GM19238 (cell line): ENCODE measurements at regions not wholly inside any gene's neighbourhood (a gene's known extent, or its start where the extent isn't known, plus 50 kb on each side); places are given as distances from the start of the nearest gene placed in this dataset.

Experiments used
- DNase-seq: peaks from one replicate; pipeline ENCODE4 v3.0.0; 2011; ENCODE audit warnings: low spot score; ENCODE audit not compliant: insufficient read length

DNA sequence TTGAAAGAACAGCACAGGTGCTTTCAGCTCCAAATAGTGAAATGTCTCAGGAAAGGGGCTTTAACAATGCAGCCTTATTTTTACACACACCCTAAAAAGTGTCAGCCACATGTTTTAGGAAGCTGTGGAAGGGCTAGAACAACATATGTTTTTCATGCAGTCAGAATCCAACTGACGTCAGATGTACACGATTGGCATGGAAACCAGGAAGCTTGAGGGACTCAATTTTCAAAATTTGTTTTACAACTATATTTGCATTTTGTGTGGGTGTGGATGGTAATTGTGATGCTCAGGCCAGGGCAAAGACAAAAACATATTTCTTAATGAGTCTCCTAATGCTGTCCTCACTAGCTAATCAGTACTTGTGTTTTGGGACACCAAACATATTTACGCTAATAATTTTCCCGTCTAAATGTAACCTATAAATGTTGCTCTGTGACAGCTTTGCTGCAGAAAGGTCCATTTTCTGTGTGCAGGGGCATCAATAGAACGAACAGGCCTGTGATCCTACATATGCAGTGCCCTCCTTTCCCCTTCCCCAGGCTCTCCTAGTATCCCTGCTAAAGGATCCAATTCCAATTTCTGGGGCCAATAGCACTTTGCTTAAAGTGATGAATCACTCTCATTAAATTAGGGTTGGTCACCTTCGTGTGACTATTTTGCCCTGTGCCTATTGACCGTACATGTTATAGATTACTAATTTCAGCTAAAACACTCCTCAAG, 434.0 kb upstream of the CDH5 start:
- no peak for DNase-seq

DNA sequence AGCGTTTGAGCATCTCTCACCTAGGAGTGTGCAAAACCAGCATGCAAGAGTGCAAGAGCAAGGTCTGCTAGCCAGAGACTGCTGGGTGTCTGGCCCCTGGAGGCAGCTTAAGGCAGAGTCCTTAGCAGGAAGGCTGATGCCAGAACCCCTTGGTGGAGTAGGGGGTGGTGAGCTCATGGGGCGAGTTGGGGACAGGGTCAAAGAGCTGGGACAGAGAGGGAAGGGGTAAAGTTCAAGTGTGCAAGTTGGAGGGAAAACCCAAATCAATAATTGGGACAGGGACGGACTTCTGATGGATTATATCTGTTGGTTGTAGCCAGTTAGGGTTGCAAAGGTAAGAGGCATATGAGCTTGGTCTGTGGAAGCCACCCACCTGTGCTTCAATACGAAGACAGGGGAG, 443.6 kb upstream of the CDH5 start:
- no peak for DNase-seq

DNA sequence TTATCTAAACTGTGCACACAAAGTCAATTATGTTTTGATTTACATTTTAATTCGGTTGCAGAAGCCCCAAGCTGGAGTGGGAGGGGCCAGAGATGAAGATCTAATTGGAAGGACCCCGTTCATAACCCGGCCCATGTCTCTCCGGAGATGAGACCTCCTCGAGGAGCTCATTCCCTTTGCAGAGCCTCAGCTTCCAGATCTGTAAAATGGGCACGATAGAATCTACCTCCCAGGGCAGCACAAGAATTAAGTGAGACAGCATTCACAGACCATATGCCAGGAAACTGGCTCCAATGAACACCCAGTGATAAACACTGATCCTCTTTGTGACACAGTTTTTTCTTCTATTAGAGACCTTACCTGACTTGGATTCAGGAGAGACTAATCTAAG, 446.5 kb upstream of the CDH5 start:
- no peak for DNase-seq

DNA sequence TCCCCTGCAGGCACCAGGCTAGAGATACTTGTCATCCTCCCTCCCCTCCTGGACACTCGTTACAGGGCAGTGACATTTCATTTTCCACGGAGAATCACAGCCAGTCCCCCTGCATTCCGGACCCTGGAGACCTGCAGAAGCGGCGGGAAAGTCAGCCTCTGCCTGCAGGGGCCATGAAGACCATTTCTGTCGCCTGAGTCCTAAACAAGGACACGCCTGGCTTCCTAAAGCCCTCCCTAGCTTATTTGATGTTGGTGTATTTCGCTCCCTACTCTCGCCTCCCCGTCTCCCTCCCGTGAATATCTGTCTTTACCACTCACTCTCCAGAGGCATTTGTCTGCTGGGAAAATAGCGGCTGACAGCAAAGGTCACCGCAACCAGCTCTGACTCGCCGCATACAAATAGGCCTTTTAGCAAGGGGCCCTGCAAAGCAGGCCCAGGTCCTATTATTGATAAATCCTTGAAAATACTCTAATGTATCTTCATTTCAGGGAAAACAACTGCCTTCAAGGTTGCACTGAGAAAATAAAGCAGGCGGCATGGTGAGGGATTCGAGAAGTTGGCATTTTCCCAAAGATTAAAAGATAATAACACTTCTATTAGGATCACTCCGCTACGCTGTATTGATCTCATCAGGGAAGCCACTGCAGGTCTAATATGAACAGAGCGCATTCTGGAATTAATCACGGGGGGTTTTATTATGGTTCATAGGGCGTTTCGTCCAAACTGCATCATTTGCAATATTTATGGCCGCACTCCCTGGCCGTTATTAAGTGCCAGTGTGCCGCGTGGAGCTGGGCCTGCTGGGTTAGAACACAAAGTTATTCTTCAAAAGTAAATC, 447.1 kb upstream of the CDH5 start:
- no peak for DNase-seq

DNA sequence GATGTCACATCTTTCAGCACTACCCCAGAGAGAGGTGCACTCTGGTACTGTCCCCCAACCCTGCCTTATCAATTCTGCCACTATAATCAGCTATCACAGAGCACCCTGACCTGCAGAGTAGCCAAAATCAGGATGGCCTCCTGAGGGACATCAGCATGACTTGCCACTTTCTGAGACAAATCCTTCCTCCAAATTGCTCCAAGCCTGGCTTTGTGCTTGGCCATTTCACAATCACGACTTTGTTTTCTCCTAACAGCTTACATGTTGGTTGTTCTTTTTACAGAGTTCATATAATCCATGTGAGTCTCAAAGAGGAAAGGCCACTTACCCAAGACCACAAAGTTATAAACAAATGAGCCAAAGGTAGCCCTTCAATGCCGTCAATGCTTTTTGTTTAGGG, 449.0 kb upstream of the CDH5 start:
- DNase-seq: no peak

DNA sequence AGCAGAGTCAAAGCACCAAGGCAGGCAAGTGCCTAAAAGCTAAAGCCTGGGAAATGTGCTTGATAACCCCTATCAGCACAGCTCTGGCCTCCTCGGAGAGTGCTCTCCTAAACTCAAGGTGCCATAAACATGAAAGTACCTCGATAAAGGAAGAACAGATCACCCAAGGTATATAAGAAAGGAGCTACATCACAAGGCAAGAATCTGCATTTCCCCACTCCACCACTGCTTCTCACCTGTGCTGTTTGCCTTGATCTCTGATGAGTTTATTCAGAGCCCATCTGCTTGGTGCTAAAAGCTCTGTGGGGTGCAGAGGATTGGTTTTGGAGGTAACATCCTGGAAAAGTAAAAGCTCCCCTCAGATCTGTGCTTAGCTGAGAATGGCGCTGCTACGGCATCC, 449.5 kb upstream of the CDH5 start:
- DNase-seq: no peak

DNA sequence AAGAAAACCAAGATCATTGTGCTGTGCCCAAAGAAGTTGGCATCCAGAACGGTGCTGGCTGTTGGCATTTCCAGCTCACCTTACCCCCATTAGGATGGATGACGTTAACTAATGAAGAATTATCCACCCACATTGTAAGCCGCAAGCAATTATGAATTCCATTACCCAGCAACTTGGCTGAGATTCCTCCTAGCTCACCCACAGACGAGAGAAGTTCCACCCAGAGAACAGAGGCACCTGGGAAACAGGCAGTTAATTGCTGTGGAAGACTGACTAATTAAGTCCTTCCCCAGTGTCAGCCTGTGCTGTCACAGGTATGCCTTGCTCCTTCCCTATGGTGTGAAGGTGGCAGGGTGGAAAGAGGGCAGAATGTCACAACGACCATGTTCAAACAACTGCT, 456.2 kb upstream of the CDH5 start:
- DNase-seq: no peak

DNA sequence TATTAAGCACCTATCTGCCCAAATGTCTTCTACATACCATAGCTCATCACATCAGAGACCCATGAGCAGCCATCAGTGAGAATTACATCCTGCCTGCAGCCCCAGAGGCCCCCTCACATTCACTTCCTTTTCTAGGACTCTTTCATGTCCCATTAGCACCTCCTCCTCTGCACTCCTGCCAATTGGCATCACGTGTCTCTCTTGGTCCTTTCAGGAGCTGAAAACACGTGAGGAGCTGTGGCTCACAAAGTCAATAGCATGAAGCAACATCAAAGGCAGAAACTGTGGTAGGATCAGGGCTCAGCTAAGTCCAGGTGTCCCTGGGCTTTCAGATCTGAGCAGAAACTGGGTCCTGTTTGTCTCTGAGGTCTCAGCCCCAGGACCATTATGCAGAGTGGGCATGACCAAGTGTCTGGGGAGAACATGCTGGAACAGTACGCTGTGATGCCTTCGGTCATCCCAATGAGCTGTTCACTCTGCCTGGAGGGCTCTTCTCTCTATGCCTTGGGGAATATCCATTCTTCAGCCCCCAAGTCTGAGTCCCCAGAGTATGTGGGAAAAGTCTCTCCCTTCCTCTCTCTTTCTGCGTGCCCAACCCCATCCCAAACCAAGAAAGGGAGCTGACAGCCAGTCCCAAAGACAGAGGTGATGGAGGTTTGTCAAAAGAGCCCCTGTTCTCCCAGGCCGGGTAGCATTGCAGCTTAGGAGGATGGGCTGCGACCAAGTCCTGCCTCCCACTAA, 457.0 kb upstream of the CDH5 start:
- DNase-seq: no peak

DNA sequence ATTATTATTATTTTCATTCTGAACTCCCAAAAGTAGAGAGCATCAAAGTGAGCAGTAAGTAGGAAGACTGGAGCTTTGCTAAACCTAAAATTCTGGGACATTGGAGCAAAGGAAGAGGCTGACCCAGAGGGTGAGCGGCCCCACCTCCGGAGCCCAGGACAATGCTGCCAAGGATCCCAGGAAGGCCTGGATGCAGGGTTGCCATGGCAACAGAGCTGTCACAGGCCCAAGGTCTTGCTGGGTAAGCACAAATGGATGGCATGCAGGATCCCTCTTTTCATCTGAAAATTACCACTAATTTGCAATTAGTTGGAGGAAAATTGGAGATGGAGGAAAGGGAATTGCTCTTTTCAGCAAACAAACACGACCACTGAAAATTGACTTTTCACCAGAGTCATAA, 457.9 kb upstream of the CDH5 start:
- no peak for DNase-seq

DNA sequence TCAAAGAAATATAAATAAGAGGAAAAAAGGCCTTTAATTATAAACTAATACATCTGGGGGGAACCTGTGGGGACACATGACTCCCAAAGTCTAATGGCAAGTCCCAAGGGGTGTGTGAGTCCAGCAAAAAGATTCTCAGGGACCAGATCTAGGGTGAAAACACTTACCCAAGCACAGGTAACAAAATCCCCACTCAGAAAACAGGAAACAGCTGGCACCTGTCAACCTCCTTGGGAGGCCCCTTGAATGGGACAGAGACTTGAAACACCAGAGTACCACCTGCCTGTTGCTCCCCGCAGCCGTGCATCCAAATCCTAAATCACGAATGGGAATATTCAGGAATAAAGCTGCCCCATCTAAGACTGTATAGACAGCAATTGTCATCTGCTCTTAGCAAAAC, 461.2 kb upstream of the CDH5 start:
- no peak for DNase-seq

DNA sequence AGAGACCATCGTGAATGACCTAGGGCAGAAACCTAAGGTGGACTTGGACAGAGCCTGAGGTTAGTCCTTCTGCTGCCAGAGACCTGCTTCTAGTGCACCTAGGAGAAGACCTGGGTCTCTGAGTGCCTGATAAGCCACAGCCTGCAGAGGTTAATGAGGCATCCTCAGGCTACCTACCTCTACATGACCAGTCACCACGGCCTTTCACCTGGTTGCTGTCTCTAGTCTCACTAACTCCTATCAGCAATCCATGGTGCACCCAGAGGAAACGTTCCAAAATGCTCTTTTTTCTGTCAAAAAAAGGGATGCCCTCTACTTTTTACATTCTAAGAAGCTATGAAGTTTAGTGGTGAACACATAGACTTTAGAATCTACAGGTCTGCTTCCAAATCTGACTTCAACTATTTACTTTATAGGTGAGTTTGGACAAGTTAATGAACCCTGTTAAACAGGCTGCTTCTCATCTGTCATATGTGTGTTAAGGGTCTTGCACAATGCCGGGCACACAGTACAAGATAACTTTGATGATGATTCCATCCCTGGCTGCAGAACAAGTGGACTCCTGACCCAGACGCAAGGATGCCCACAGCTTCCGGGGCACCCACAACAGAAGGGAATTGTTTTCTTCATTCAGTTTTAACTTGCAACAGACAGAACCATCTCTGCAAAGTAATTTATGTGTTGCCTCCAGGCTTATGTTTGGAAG, 469.9 kb upstream of the CDH5 start:
- no peak for DNase-seq

DNA sequence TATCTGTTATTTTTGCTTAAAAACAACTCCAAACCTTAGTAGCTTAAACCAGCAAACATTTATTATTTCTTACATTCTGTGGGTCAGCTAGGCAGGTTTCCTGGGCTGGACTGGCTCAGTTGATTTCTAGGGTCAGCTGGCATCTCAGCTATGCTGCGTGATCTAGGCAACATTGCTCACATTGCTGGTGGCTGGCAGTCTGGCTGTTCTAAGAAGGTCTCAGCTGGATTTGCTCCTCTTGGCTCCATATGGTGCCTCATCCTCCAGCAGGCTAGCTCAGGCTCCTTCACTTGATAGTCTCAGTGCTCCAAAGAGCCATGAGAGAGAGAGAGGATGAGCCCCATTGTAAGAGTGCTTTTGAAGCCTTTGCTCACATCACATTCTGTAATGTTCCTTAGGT, 470.6 kb upstream of the CDH5 start:
- DNase-seq: no peak

DNA sequence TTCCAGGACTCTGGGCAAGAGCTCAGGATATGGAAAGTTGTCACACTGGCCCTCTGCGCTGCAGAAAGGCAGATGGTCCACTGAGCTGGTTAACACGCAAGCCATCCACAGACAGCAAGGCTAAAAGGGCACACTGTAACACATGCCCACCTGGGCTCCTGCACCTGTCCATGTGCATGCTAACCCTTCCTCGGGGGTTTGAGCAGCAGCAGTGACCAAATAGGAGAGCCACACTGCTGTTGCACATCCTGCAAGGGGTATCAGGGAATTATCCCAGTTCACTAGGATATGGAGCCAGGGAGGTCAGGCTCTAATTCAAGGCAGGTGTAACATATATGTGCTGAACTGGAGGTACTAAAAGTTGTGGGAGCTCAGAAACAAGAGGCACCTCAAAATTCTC, 471.0 kb upstream of the CDH5 start:
- no peak for DNase-seq

DNA sequence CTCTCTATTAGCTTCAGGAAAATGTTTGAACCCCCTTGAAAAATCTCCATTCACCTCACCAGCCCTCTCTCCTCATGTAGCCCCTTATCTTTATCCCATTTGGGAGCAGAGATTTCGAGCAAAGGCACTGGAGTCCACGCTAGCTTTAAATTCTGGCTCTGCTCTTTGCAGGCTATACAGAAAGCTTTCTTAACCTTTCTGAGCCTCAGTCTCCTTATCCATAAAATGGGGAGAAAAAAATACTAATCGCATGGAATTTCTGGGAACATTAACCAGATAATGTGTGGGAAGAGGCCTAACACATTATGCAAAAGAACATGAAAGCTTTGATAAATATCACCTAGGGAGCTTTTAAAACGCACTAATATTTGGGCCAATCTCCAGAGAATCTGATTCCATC, 476.3 kb upstream of the CDH5 start:
- no peak for DNase-seq

DNA sequence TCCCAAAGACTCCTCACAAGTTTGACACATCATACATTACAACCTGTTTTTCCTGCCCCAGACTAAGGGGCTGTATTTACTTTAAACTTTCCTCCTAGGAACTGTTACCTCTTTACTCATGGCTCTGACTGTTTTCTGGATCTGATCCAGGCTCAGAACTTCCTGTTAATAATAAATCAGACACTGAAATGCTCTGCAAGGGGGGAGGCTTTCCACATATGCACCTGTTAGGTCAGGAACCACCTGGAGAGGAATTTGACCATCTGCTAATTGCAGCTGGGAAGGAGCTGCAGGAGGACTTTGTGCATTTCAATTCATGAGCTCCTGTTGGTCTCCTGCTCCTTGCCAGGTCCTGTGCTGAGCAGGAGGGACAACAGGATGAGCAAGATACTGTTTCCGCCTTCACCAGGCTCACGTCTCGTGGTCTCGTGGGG, 476.9 kb upstream of the CDH5 start:
- DNase-seq: no peak

DNA sequence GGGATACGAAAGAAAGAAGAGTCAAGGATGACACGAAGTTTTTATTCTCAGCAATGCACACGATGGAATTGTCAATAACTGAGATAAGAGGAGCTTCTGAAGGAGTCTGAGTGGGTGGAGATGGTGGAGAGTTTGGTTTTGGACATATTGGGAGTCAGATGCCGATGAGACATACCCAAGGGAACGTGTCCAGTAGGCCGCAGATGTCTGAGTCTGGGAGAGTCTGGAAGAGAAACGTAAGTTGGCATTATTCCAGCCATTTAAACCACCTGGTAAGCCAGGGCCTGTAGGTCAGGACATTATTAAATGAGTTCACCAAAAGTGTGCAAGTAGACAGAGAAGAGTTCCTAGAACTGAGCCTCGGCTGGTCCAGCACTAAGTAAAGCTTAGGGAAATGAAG, 478.3 kb upstream of the CDH5 start:
- no peak for DNase-seq

DNA sequence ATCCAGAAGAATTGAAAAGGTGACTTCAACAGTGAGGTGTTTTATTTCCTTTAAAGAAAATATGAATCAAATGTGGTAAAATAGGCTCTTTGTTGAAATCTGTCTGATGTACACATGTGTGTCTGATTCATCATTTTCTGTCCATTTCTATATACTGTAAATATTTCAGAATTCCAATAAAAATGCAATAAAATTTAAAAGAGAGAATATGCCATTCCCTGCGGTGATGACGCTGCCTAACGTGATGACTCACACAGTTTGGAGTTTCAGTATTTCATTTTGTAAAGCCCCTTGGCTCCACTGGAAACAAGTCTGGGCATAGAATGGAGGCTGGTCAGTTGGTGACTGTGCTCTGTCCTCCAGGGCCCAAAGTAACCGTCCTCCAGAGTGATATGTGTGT, 482.5 kb upstream of the CDH5 start:
- DNase-seq: no peak

DNA sequence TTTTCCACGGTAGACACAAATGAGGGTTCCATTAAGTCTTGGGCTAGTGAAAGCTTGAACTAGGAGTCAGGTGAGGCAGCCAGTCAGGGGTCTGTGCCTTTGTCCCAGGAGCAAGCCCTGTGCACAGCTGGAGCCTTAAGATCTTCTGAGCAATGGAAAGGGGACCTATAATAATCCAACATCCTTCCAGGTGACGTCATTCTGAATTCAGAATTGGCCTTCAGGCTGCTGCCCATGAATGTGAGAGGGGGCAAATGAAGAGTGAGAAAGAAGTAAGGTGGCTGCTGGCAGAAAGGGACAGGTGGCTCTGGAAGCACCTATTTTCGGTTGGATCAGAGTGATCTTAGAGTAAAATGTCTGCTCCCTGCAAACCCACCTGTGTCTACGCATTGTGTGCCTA, 488.1 kb upstream of the CDH5 start:
- DNase-seq: no peak

DNA sequence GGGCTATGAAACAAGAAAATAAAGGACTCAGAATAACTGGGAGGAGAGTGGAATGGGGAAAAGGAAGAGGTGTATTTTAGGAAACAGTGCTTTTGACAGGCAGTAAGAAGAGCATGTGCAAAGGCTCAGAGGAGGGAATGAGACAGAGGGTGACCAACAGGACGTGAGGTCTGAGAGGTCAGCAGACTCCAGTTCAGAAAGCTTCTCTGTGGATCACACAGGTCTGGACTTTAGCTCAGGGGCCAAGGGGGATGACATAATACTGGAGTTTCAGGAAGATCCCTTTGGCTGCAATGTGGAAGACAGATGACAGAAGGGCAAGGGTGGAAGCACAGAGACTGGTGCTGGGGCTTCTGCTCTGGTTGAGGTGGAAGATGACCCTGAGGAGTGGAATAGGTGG, 489.9 kb upstream of the CDH5 start:
- no peak for DNase-seq

DNA sequence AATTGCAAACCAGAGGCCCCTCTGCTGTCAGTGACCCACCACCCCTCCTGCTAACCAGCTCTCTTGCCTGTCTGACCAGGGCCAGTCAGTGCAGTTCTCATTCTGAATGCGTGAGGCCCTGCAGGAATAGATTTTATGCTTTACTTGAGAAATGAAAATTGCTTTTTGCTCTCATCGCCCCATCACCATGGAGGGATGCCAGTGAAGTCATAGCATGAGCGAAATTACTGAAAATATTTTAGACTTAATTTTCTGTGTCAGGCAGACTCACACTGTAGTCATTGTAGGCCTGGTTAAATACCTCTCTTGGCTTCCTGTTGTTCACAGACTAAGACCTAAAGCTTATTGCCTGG, 490.5 kb upstream of the CDH5 start:
- DNase-seq: no peak

DNA sequence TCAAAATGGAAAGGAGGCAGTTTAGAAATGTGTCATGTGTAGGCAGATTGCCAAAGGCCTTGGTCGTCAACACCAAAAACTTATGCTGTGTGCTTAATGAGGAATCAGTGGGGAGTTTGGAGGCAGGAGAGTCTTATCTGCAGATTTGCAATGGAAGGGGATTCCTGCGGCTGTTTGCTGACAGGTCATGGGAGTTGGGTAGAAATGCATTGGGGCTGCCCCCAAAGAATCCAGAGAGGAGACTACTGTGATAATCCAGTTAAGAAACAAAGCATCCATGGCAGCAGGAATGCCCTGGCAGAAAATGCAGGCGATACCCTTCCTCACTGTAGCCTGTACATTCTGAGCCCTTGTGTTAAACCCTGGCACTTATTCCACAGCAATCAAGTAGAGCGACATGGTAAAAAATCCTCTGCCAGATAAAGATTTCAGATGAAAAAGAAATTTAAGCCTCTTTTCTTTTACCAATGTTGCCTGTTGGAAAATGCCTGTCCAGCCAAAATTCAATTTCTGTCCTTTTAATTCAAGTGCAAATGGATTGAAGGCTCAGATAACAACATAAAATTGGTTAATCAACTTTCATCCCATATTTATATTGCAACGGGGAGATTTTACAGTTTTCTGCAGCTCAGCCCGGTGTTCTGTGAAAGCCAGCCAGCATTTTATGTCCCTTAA, 491.0 kb upstream of the CDH5 start:
- no peak for DNase-seq
